Ectodermal cell (in vitro differentiated cells): ENCODE measurements at regions not wholly inside any gene's neighbourhood (a gene's known extent, or its start where the extent isn't known, plus 50 kb on each side); places are given as distances from the start of the nearest gene placed in this dataset.

Experiments used
- H3K27ac ChIP-seq: 2 replicates; pipeline ENCODE4 v1.7.0; 2013; ENCODE audit warnings: mild to moderate bottlenecking, low read depth, low read length; ENCODE audit not compliant: insufficient read depth, poor library complexity, severe bottlenecking
- H3K27me3 ChIP-seq: 2 replicates; pipeline ENCODE4 v1.7.0; 2013; ENCODE audit warnings: mild to moderate bottlenecking, low read length; ENCODE audit not compliant: insufficient read depth, control insufficient read depth, poor library complexity, severe bottlenecking
- H3K36me3 ChIP-seq: one replicate; pipeline ENCODE4 v1.7.0; 2013; ENCODE audit warnings: low read length; ENCODE audit not compliant: control insufficient read depth, insufficient read depth
- H3K4me1 ChIP-seq: one replicate; pipeline ENCODE4 v1.7.0; 2013; ENCODE audit warnings: low read length; ENCODE audit not compliant: control insufficient read depth, insufficient read depth
- H3K4me3 ChIP-seq: 2 replicates; pipeline ENCODE4 v1.7.0; 2013; ENCODE audit warnings: low read depth, low read length, control low read depth; ENCODE audit not compliant: insufficient read depth
- H3K9me3 ChIP-seq: 2 replicates; pipeline ENCODE4 v1.7.0; 2013; ENCODE audit warnings: mild to moderate bottlenecking, low read length, moderate library complexity; ENCODE audit not compliant: control insufficient read depth
- WGBS, 2 experiments: methylation state at CpG; one replicate each; pipeline ENCODE4 v1.1.7; 2013; ENCODE audit warnings: missing lambda C conversion rate in 2 of 2; 5-methylcytosine and 5-hydroxymethylcytosine counted together

- Histone ChIP-seq H3K4me1 (no peaks in the 10 kb centered on the region), H3K9me3 (no peaks in the 10 kb centered on the region), H3K27me3 (no peaks in the 10 kb centered on the region), H3K4me3 (no peak overlapping the region), H3K27ac (no peak overlapping the region), H3K36me3 (no peaks in the 10 kb centered on the region)
- 90 to 96% methylated on average over 6 of the region's 6 CpGs for WGBS, 2 experiments
Observed at GRCh38 chr14:87457720-87458119, 535.3 kb downstream of the GALC start.

GRCh38 chr14:87450193-87450592 lies 542.8 kb downstream of the GALC start:
- Histone ChIP-seq H3K27ac (no peak overlapping the region), H3K9me3 (no peaks in the 10 kb centered on the region)
- WGBS, 2 experiments, result 92 to 96% methylated on average over 3 of the region's 3 CpGs

GRCh38 chr14:87449016-87449415 lies 544.0 kb downstream of the GALC start:
- no peaks in the 10 kb centered on the region for H3K4me1 ChIP-seq
- no peak overlapping the region for H3K27ac ChIP-seq
- no peaks in the 10 kb centered on the region for H3K9me3 ChIP-seq
- H3K36me3 ChIP-seq, result no peaks in the 10 kb centered on the region
- H3K4me3 ChIP-seq, result no peak overlapping the region
- H3K27me3 ChIP-seq, result no peaks in the 10 kb centered on the region

More at GRCh38 chr14:87450193-87450592, 542.8 kb downstream of the GALC start:
- H3K36me3 ChIP-seq, result no peaks in the 10 kb centered on the region
- no peaks in the 10 kb centered on the region for H3K4me1 ChIP-seq
- no peaks in the 10 kb centered on the region for H3K27me3 ChIP-seq
- H3K4me3 ChIP-seq, result no peak overlapping the region

- no peak overlapping the region for H3K4me3 ChIP-seq
- no peaks in the 10 kb centered on the region for H3K36me3 ChIP-seq
- H3K27me3 ChIP-seq, result no peaks in the 10 kb centered on the region
- H3K27ac ChIP-seq, result no peak overlapping the region
- no peaks in the 10 kb centered on the region for H3K4me1 ChIP-seq
- H3K9me3 ChIP-seq, result no peaks in the 10 kb centered on the region
Observed at GRCh38 chr14:87443787-87444186, 549.2 kb downstream of the GALC start.

- Histone ChIP-seq H3K27ac (no peak overlapping the region), H3K4me3 (no peak overlapping the region), H3K36me3 (no peaks in the 10 kb centered on the region), H3K9me3 (no peaks in the 10 kb centered on the region), H3K27me3 (no peaks in the 10 kb centered on the region), H3K4me1 (no peaks in the 10 kb centered on the region)
- 89 to 92% methylated on average over 1 of the region's 1 CpG for WGBS, 2 experiments
Observed at GRCh38 chr14:87443039-87443438, 549.9 kb downstream of the GALC start.

GRCh38 chr14:87437158-87437557 lies 555.8 kb downstream of the GALC start:
- no peaks in the 10 kb centered on the region for H3K36me3 ChIP-seq
- no peaks in the 10 kb centered on the region for H3K4me1 ChIP-seq
- H3K27me3 ChIP-seq, result no peaks in the 10 kb centered on the region
- H3K27ac ChIP-seq, result no peak overlapping the region
- no peak overlapping the region for H3K4me3 ChIP-seq
- no peaks in the 10 kb centered on the region for H3K9me3 ChIP-seq
- 85 to 96% methylated on average over 2 of the region's 2 CpGs for WGBS, 2 experiments

GRCh38 chr14:87434680-87435079 lies 558.3 kb downstream of the GALC start:
- no peaks in the 10 kb centered on the region for H3K27me3 ChIP-seq
- H3K4me1 ChIP-seq, result no peaks in the 10 kb centered on the region
- no peaks in the 10 kb centered on the region for H3K36me3 ChIP-seq
- H3K4me3 ChIP-seq, result no peak overlapping the region
- no peak overlapping the region for H3K27ac ChIP-seq
- 29 to 38% methylated on average over 1 of the region's 1 CpG for WGBS, 2 experiments
- no peaks in the 10 kb centered on the region for H3K9me3 ChIP-seq

GRCh38 chr14:87434011-87434410 lies 559.0 kb downstream of the GALC start:
- Histone ChIP-seq H3K4me1 (no peaks in the 10 kb centered on the region), H3K27ac (no peak overlapping the region), H3K27me3 (no peaks in the 10 kb centered on the region), H3K36me3 (no peaks in the 10 kb centered on the region), H3K9me3 (no peaks in the 10 kb centered on the region), H3K4me3 (no peak overlapping the region)
- WGBS, 2 experiments, result 95 to 100% methylated on average over 1 of the region's 1 CpG

- no peaks in the 10 kb centered on the region for H3K9me3 ChIP-seq
- 95 to 96% methylated on average over 6 of the region's 6 CpGs for WGBS, 2 experiments
- no peaks in the 10 kb centered on the region for H3K27me3 ChIP-seq
- H3K4me3 ChIP-seq, result no peak overlapping the region
- H3K4me1 ChIP-seq, result no peaks in the 10 kb centered on the region
- no peaks in the 10 kb centered on the region for H3K36me3 ChIP-seq
- H3K27ac ChIP-seq, result no peak overlapping the region
Observed at GRCh38 chr14:87432698-87433097, 560.3 kb downstream of the GALC start.

- H3K9me3 ChIP-seq, result no peaks in the 10 kb centered on the region
- no peaks in the 10 kb centered on the region for H3K27me3 ChIP-seq
- no peaks in the 10 kb centered on the region for H3K4me1 ChIP-seq
- no peak overlapping the region for H3K4me3 ChIP-seq
- H3K27ac ChIP-seq, result no peak overlapping the region
- no peaks in the 10 kb centered on the region for H3K36me3 ChIP-seq
Observed at GRCh38 chr14:87430810-87431209, 562.2 kb downstream of the GALC start.

GRCh38 chr14:87430214-87430613 lies 562.8 kb downstream of the GALC start:
- Histone ChIP-seq H3K4me3 (no peak overlapping the region), H3K27ac (no peak overlapping the region), H3K36me3 (no peaks in the 10 kb centered on the region), H3K9me3 (no peaks in the 10 kb centered on the region), H3K4me1 (no peaks in the 10 kb centered on the region), H3K27me3 (no peaks in the 10 kb centered on the region)
- WGBS, 2 experiments, result 93% methylated on average over 7 of the region's 7 CpGs
